ENCODE measurements at regions not wholly inside any gene's neighbourhood (a gene's known extent, or its start where the extent isn't known, plus 50 kb on each side); places are given as distances from the start of the nearest gene placed in this dataset.
"Not testable (repeated sequence)": the region's sequence is repeated elsewhere in the genome, so short reads cannot be mapped to it uniquely, and the experiment has no call there.

- H3K9me3 ChIP-seq: no peaks in the 10 kb centered on the region
- no peaks in the 10 kb centered on the region for H3K27me3 ChIP-seq
- TF ChIP-seq EP300 (IDR thresholded peaks at IDR 0.05): no peak
- TF ChIP-seq POLR2A (IDR thresholded peaks at IDR 0.05): no peak
- no peak for TF ChIP-seq POLR2AphosphoS5 (IDR thresholded peaks at IDR 0.05)
- TF ChIP-seq, protein P1, sequence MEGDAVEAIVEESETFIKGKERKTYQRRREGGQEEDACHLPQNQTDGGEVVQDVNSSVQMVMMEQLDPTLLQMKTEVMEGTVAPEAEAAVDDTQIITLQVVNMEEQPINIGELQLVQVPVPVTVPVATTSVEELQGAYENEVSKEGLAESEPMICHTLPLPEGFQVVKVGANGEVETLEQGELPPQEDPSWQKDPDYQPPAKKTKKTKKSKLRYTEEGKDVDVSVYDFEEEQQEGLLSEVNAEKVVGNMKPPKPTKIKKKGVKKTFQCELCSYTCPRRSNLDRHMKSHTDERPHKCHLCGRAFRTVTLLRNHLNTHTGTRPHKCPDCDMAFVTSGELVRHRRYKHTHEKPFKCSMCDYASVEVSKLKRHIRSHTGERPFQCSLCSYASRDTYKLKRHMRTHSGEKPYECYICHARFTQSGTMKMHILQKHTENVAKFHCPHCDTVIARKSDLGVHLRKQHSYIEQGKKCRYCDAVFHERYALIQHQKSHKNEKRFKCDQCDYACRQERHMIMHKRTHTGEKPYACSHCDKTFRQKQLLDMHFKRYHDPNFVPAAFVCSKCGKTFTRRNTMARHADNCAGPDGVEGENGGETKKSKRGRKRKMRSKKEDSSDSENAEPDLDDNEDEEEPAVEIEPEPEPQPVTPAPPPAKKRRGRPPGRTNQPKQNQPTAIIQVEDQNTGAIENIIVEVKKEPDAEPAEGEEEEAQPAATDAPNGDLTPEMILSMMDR (IDR thresholded peaks at IDR 0.05): no peak
- intact Hi-C loops (cut with DNase I; ENCODE audit: low total_unique reads): no loop called here
- no peak for DNase-seq
- H3K4me3 ChIP-seq: no peak overlapping the region
- H3K4me1 ChIP-seq: no peaks in the 10 kb centered on the region
- no peaks in the 10 kb centered on the region for H3K36me3 ChIP-seq
- no peak overlapping the region for H3K27ac ChIP-seq
- WGBS, 5 donors: 56 to 80% (median 69%) methylated on average over 3 of the region's 3 CpGs
Observed at GRCh38 chr5:67792891-67793290, 422.7 kb upstream of the PIK3R1 start.

DNA sequence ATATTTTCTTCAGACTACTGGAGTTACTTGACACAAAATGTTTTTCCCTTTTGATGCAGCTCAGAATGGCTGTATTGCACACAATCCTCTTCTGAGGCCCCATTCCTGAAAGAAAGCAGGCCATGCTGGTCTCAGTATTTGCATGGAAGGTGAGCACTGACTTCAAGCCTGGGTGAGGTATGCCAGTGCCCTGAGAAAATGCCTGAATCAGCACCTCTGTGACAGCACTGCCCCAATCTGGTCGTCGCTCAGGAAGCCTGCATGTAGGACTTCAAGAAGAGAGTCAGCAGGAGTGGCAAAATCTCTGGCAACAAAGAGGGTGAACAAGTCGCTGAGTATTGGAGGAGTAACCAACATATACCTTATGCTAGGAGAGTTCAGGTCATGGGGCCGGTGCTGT is 425.2 kb upstream of the PIK3R1 start:
- intact Hi-C loops (cut with DNase I; ENCODE audit: low total_unique reads): no loop called here
- H3K27me3 ChIP-seq: no peaks in the 10 kb centered on the region
- no peak overlapping the region for H3K4me3 ChIP-seq
- no peak overlapping the region for H3K27ac ChIP-seq
- TF ChIP-seq EP300 (IDR thresholded peaks at IDR 0.05) (no peak), POLR2A (IDR thresholded peaks at IDR 0.05) (no peak), POLR2AphosphoS5 (IDR thresholded peaks at IDR 0.05) (no peak)
- TF ChIP-seq, protein P1 (IDR thresholded peaks at IDR 0.05): no peak
- no peaks in the 10 kb centered on the region for H3K9me3 ChIP-seq
- no peaks in the 10 kb centered on the region for H3K4me1 ChIP-seq
- H3K36me3 ChIP-seq: no peaks in the 10 kb centered on the region
- WGBS, 5 donors: 84 to 96% (median 94%) methylated on average over 4 of the region's 4 CpGs
- DNase-seq: no peak

GRCh38 chr5:67779893-67780623 is 435.5 kb upstream of the PIK3R1 start:
- H3K4me3 ChIP-seq; H3K27ac ChIP-seq; H3K9me3 ChIP-seq; H3K36me3 ChIP-seq; intact Hi-C loops (cut with DNase I; ENCODE audit: low total_unique reads); H3K4me1 ChIP-seq; H3K27me3 ChIP-seq; DNase-seq: not testable (repeated sequence)
- WGBS, 5 donors: 66 to 81% (median 72%) methylated on average over 16 to 19 of the region's 19 CpGs

DNA sequence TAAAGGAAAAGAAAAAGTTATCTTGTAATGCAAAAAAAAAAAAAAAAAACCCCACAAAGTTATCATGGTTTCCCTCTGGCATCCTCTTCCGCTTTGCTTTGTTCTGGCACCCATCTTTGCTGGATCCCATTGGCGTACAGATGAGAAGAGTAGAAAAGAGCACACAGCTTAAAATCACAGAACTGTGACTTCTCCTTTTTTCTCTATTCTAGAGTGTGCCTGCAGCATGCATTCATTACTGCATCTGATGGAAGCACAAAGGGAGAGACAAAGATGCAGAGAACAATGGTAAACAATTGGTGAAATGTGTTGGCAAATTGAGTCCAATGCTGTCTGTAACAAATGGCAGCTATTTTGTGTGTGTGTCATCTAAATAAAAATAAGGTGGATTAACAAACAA is 440.8 kb upstream of the PIK3R1 start:
- TF ChIP-seq POLR2A (IDR thresholded peaks at IDR 0.05): no peak
- no peak for TF ChIP-seq POLR2AphosphoS5 (IDR thresholded peaks at IDR 0.05)
- TF ChIP-seq, protein P1 (IDR thresholded peaks at IDR 0.05): no peak
- no peak for TF ChIP-seq EP300 (IDR thresholded peaks at IDR 0.05)
- intact Hi-C loops (cut with DNase I; ENCODE audit: low total_unique reads): no loop called here
- Histone ChIP-seq H3K4me1 (peaks cover 0 to 27% (median 10%) of the 10 kb centered on the region in 4 donors), H3K27me3 (no peaks in the 10 kb centered on the region), H3K4me3 (no peak overlapping the region), H3K9me3 (no peaks in the 10 kb centered on the region), H3K36me3 (no peaks in the 10 kb centered on the region), H3K27ac (no peak overlapping the region)
- 93 to 100% (median 95%) methylated on average over 2 of the region's 2 CpGs for WGBS, 5 donors
- no peak for DNase-seq

DNA sequence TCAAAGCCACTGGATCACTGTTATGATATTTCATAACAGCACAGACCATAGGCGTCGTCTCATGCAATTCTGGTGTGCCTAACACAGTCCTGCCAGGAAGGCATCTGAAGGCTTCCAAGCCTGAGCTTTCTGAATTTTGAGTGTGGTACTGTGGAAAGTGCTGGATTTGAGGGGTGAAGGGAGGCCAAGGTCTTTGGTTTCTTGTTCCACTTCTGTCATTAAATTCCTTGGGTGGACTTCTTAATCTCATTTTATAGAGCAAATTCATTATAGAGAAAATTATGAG is 441.3 kb upstream of the PIK3R1 start:
- H3K27ac ChIP-seq: peak overlapping the region in 4 of 5 donors; percentile 6 to 53 (median 23)
- no peaks in the 10 kb centered on the region for H3K27me3 ChIP-seq
- intact Hi-C loops (cut with DNase I; ENCODE audit: low total_unique reads): no loop called here
- H3K36me3 ChIP-seq: no peaks in the 10 kb centered on the region
- peaks cover 0 to 28% (median 10%) of the 10 kb centered on the region in 4 donors for H3K4me1 ChIP-seq
- no peak for TF ChIP-seq EP300 (IDR thresholded peaks at IDR 0.05)
- TF ChIP-seq POLR2AphosphoS5 (IDR thresholded peaks at IDR 0.05): no peak
- TF ChIP-seq POLR2A (IDR thresholded peaks at IDR 0.05): no peak
- TF ChIP-seq, protein P1 (IDR thresholded peaks at IDR 0.05): no peak
- no peak overlapping the region for H3K4me3 ChIP-seq
- 29 to 54% (median 38%) methylated on average over 2 of the region's 2 CpGs for WGBS, 5 donors
- H3K9me3 ChIP-seq: no peaks in the 10 kb centered on the region
- no peak for DNase-seq

Measured in stomach (tissue), 8 donors.